ENCODE measurements at regions not wholly inside any gene's neighbourhood (a gene's known extent, or its start where the extent isn't known, plus 50 kb on each side); places are given as distances from the start of the nearest gene placed in this dataset.

DNA sequence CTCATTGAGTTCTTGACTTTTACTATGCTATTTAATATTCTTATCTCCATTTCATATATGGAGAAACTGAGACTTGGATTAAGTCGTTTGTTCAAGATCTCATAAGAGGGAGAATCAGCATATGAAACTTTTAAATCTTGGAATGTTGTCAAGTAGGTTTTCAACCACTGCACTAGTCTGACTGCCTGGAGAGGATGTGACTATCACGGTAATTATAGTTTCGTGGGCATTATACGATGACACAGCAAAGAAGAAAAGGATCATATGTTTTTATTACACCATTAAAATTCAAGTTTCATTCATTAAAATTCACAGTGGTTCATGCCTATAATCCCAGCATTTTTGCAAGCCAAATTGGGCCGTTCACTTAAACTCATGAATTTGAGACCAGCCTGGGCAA, 555.2 kb downstream of the SLITRK1 start:
- no peak for TF ChIP-seq JUND (IDR thresholded peaks at IDR 0.05; ENCODE audit: low read depth)
- no peak for DNase-seq (ENCODE audit: low read depth in 1 of 2, low spot score in 1 of 2)
- in situ Hi-C loops (cut with HindIII; ENCODE audit: low pct_unique_long_range_greater_than_20kb, low sequenced_read_pairs): no loop called here

DNA sequence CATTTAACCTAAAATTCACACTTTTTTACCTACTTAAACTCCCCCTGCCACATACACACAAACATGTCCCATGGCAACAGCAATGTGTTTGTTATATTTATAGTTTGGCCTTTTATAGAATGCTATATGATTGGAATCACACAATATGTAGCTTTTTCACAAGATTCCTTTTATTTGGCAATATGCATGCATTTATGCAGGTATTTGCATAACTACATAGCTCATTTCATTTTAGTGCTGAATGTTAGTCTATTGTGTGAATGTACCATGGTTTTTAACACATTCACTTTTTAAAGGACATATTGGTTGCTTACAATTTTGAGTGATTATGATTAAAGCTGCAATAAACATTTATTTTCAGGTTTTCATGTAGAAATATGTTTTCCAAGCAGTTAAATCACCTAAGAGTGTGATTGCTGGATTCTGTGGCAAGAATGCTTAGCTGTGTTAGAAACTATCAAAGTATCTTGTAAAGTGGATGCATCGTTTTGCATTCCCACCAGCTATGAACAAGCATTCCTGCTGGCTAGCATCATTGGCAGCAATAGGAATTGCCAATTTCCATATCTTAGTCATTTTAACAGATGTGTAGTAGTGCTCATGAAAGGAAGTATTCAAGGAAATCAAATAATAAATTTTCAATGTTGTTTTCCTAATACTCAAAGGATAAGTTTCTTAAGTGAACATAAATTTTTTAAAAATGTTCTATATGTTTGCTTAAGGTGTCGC, 557.0 kb downstream of the SLITRK1 start:
- TF ChIP-seq JUND (IDR thresholded peaks at IDR 0.05; ENCODE audit: low read depth): no peak
- in situ Hi-C loops (cut with HindIII; ENCODE audit: low pct_unique_long_range_greater_than_20kb, low sequenced_read_pairs): no loop called here

DNA sequence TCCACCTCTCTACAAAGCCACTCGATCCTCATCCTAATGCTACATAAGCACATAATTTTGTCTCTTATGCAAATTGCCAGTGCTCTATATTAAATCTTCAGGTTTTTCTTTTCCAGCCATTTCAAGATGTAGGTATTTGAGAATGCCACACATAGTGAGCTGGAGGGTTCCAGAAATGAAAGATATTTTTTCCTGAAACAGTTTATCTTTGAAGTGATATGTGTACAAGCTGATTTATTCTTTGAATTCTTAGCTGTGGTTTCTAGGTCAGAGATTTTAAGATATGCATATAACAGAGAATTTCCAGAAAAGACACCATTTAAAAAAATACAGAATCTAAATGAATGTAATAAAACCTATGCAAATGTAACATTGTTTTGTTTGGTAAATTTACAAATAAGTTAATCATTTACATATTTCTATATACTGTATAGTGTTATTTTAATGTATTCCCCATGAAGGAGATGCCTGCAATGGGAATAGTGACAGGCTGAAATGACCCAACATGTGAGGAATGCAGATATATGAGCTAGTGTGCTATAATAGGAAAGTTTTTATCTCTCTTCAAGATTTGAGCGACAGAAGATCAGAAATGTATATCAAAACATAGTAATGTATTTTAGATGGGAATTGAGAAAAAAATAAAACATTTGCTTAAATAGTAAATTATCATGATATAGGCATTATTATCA, 570.2 kb downstream of the SLITRK1 start:
- TF ChIP-seq JUND (IDR thresholded peaks at IDR 0.05; ENCODE audit: low read depth): no peak
- no peak for DNase-seq (ENCODE audit: low read depth in 1 of 2, low spot score in 1 of 2)
- in situ Hi-C loops (cut with HindIII; ENCODE audit: low pct_unique_long_range_greater_than_20kb, low sequenced_read_pairs): no loop called here

More for the DNA sequence above, 557.0 kb downstream of the SLITRK1 start:
- no peak for DNase-seq (ENCODE audit: low read depth in 1 of 2, low spot score in 1 of 2)

DNA sequence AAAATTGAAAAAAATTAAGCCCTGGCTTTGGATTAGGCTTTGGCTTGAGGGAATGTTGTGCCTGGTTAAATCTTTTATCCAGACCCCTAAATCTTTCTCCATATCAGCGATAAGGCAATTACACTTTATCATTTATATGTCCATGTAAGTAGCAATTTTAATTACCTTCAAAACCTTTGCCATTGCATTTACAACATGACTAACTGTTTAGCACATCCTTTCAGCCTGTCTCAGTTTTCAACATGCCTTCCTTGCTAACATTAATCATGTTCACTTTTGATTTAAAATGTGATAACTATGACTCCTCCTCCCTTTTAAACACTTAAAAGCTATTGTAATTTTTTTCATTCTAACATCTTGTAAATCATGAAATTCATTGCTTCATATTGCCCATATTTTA, 583.7 kb downstream of the SLITRK1 start:
- TF ChIP-seq JUND (IDR thresholded peaks at IDR 0.05; ENCODE audit: low read depth): no peak
- no peak for DNase-seq (ENCODE audit: low read depth in 1 of 2, low spot score in 1 of 2)
- in situ Hi-C loops (cut with HindIII; ENCODE audit: low pct_unique_long_range_greater_than_20kb, low sequenced_read_pairs): no loop called here

- no peak for DNase-seq (ENCODE audit: low read depth in 1 of 2, low spot score in 1 of 2)
- in situ Hi-C loops (cut with HindIII; ENCODE audit: low pct_unique_long_range_greater_than_20kb, low sequenced_read_pairs): no loop called here
- no peak for TF ChIP-seq JUND (IDR thresholded peaks at IDR 0.05; ENCODE audit: low read depth)
These were observed 584.5 kb downstream of the SLITRK1 start for GRCh38 chr13:83297586-83298290.

DNA sequence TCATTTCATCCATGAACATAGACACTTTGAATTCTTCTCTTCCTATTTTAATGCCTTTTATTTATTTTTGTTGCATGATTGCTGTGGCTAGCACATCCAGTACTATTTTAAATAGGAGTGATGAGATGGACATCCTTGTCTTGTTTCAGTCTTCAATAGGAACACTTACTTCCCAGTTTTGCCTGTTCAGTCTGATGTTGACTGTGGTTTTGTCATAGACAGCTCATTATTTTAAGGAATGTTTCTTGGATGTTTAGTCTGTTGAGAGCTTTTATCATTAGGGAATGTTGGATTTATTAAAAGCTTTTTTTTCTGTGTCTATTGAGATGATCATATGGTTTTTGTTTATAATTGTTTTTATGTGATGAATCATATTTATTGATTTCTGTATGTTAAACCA, 586.6 kb downstream of the SLITRK1 start:
- no peak for TF ChIP-seq JUND (IDR thresholded peaks at IDR 0.05; ENCODE audit: low read depth)
- no peak for DNase-seq (ENCODE audit: low read depth in 1 of 2, low spot score in 1 of 2)
- in situ Hi-C loops (cut with HindIII; ENCODE audit: low pct_unique_long_range_greater_than_20kb, low sequenced_read_pairs): no loop called here

- no peak for DNase-seq (ENCODE audit: low read depth in 1 of 2, low spot score in 1 of 2)
- TF ChIP-seq JUND (IDR thresholded peaks at IDR 0.05; ENCODE audit: low read depth): no peak
- in situ Hi-C loops (cut with HindIII; ENCODE audit: low pct_unique_long_range_greater_than_20kb, low sequenced_read_pairs): no loop called here
These were observed 595.5 kb downstream of the SLITRK1 start for GRCh38 chr13:83286737-83287136.

GRCh38 chr13:83281654-83282053, 600.6 kb downstream of the SLITRK1 start:
- in situ Hi-C loops (cut with HindIII; ENCODE audit: low pct_unique_long_range_greater_than_20kb, low sequenced_read_pairs): no loop called here
- TF ChIP-seq JUND (IDR thresholded peaks at IDR 0.05; ENCODE audit: low read depth): no peak
- DNase-seq (ENCODE audit: low read depth in 1 of 2, low spot score in 1 of 2): no peak

GRCh38 chr13:83274679-83275078, 607.6 kb downstream of the SLITRK1 start:
- TF ChIP-seq JUND (IDR thresholded peaks at IDR 0.05; ENCODE audit: low read depth): no peak

DNA sequence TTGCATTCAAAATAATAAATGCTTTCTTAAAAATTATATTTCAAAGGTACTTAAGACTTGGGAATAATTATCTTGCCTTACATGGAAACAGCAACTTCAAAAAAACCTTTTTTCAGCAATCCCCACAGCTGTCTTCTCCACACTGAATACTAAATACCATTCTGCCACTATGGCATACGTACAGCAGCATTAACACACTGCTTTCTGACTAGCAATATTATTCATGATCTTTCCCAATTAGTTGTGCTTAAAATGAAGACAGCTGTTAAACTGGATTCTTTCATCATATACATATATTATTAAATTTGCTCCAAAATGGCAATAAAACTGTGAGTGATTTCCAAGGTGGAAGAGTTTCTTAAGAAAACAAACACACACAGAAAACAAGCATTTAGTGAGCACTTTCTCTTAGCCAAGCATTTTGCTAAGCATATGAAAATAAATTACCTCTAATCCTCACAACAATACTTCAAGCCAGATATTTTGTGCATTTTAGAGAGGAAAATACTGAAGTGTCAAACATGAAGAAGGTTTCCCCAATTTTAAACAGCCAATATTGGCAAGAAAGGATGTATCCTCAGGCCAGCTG, 609.5 kb downstream of the SLITRK1 start:
- in situ Hi-C loops (cut with HindIII; ENCODE audit: low pct_unique_long_range_greater_than_20kb, low sequenced_read_pairs): no loop called here
- no peak for DNase-seq (ENCODE audit: low read depth in 1 of 2, low spot score in 1 of 2)
- TF ChIP-seq JUND (IDR thresholded peaks at IDR 0.05; ENCODE audit: low read depth): no peak

More at GRCh38 chr13:83274679-83275078, 607.6 kb downstream of the SLITRK1 start:
- DNase-seq (ENCODE audit: low read depth in 1 of 2, low spot score in 1 of 2): no peak
- in situ Hi-C loops (cut with HindIII; ENCODE audit: low pct_unique_long_range_greater_than_20kb, low sequenced_read_pairs): no loop called here

- no peak for DNase-seq (ENCODE audit: low read depth in 1 of 2, low spot score in 1 of 2)
- no peak for TF ChIP-seq JUND (IDR thresholded peaks at IDR 0.05; ENCODE audit: low read depth)
- in situ Hi-C loops (cut with HindIII; ENCODE audit: low pct_unique_long_range_greater_than_20kb, low sequenced_read_pairs): no loop called here
These were observed 610.2 kb downstream of the SLITRK1 start for GRCh38 chr13:83272076-83272475.

DNA sequence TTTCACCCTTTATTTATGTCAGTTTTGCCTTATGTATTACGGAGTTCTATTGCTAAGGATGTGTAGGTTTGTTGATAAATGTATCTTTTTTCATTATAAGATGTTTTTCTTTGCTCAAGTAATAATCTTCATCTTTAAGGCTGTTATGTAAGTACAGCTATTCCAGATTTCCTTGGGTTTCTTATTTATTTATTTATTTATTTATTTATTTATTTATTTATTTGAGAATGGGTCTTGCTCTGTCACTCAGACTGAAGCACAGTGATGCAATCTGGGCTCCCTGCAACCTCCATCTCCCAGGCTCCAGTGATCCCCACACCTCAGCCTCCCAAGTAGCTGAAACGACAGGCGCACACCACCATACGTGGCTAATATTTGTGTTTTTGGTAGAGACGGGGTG, 617.0 kb downstream of the SLITRK1 start:
- DNase-seq (ENCODE audit: low read depth in 1 of 2, low spot score in 1 of 2): no peak
- in situ Hi-C loops (cut with HindIII; ENCODE audit: low pct_unique_long_range_greater_than_20kb, low sequenced_read_pairs): no loop called here
- no peak for TF ChIP-seq JUND (IDR thresholded peaks at IDR 0.05; ENCODE audit: low read depth)

DNA sequence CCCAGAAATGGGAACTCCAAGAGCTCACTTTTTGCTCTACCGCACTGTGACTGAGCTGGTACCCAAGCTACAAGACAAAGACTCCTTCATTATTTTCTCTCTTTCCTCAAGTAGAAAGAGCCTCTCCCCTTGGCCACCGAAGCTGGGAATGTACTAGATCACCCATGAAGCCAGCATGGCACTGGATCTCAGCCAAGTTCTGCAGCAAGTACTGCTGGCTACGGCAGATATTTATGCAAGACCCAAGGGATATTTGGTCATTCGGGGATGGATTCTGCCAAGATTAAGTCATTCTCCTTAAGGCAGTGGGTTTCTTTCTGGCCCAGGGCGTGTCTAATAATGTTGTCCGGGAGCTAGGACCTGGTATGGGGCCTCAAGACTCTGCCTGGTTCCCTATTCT, 633.5 kb downstream of the SLITRK1 start:
- in situ Hi-C loops (cut with HindIII; ENCODE audit: low pct_unique_long_range_greater_than_20kb, low sequenced_read_pairs): no loop called here
- DNase-seq (ENCODE audit: low read depth in 1 of 2, low spot score in 1 of 2): no peak
- no peak for TF ChIP-seq JUND (IDR thresholded peaks at IDR 0.05; ENCODE audit: low read depth)

Data from T47D (cell line).